Ecto neural progenitor cell (in vitro differentiated cells): ENCODE measurements at regions not wholly inside any gene's neighbourhood (a gene's known extent, or its start where the extent isn't known, plus 50 kb on each side); places are given as distances from the start of the nearest gene placed in this dataset.
"Not testable (repeated sequence)": the region's sequence is repeated elsewhere in the genome, so short reads cannot be mapped to it uniquely, and the experiment has no call there.

Experiments used
- DNase-seq: peaks from one replicate; pipeline ENCODE4 v3.0.0-alpha.2; 2018; ENCODE audit warnings: low spot score

GRCh38 chr9:108062680-108063079 is 573.1 kb upstream of the KLF4 start:
- no peak for DNase-seq

- no peak for DNase-seq
Measured at GRCh38 chr9:108060175-108060574, 570.6 kb upstream of the KLF4 start.

GRCh38 chr9:108058135-108058814 is 568.7 kb upstream of the KLF4 start:
- DNase-seq, result no peak

- no peak for DNase-seq
Measured at GRCh38 chr9:108057421-108058134, 568.0 kb upstream of the KLF4 start.

- no peak for DNase-seq
Measured at GRCh38 chr9:108056805-108057386, 567.3 kb upstream of the KLF4 start.

GRCh38 chr9:108056084-108056804 is 566.7 kb upstream of the KLF4 start:
- no peak for DNase-seq

- DNase-seq, result no peak
Measured at GRCh38 chr9:108054131-108054630, 564.6 kb upstream of the KLF4 start.

- DNase-seq, result no peak
Measured at GRCh38 chr9:108053555-108054061, 564.0 kb upstream of the KLF4 start.

- DNase-seq, result no peak
Measured at GRCh38 chr9:108052431-108053080, 563.0 kb upstream of the KLF4 start.

- DNase-seq, result no peak
Measured at GRCh38 chr9:108050894-108051293, 561.3 kb upstream of the KLF4 start.

GRCh38 chr9:108049671-108050494 is 560.3 kb upstream of the KLF4 start:
- no peak for DNase-seq

- no peak for DNase-seq
Measured at GRCh38 chr9:108049026-108049607, 559.5 kb upstream of the KLF4 start.

- no peak for DNase-seq
Measured at GRCh38 chr9:108048406-108049025, 558.9 kb upstream of the KLF4 start.

GRCh38 chr9:108047777-108048176 is 558.2 kb upstream of the KLF4 start:
- DNase-seq, result not testable (repeated sequence)

GRCh38 chr9:108047264-108047663 is 557.7 kb upstream of the KLF4 start:
- DNase-seq, result no peak

GRCh38 chr9:108045851-108046250 is 556.3 kb upstream of the KLF4 start:
- no peak for DNase-seq

- DNase-seq, result no peak
Measured at GRCh38 chr9:108043585-108043984, 554.0 kb upstream of the KLF4 start.

- DNase-seq, result no peak
Measured at GRCh38 chr9:108041551-108041950, 552.0 kb upstream of the KLF4 start.

- DNase-seq, result no peak
Measured at GRCh38 chr9:108040783-108041182, 551.2 kb upstream of the KLF4 start.

GRCh38 chr9:108039493-108039892 is 549.9 kb upstream of the KLF4 start:
- no peak for DNase-seq
